Esophagus muscularis mucosa (tissue), 2 donors: ENCODE measurements at regions not wholly inside any gene's neighbourhood (a gene's known extent, or its start where the extent isn't known, plus 50 kb on each side); places are given as distances from the start of the nearest gene placed in this dataset.

ENCODE experiments used
- POLR2A ChIP-seq: fragments of 450-650 bp; IDR thresholded peaks from one replicate; pipeline ENCODE4 v1.6.1; 2017; ENCODE audit warnings: antibody characterized with exemption, moderate library complexity, mild to moderate bottlenecking, low read depth
- POLR2AphosphoS5 ChIP-seq, 2 donors: sonication (generic); formaldehyde crosslinking; IDR thresholded peaks; one replicate each; pipeline ENCODE4 v1.6.1; 2017; ENCODE audit warnings: antibody characterized with exemption in 2 of 2

- no peak for TF ChIP-seq POLR2AphosphoS5 (IDR thresholded peaks at IDR 0.05)
- TF ChIP-seq POLR2A: no peak
These were observed 1085.4 kb upstream of the INTU start for GRCh38 chr4:126547352-126547751.
